ENCODE measurements at regions not wholly inside any gene's neighbourhood (a gene's known extent, or its start where the extent isn't known, plus 50 kb on each side); places are given as distances from the start of the nearest gene placed in this dataset.

DNA sequence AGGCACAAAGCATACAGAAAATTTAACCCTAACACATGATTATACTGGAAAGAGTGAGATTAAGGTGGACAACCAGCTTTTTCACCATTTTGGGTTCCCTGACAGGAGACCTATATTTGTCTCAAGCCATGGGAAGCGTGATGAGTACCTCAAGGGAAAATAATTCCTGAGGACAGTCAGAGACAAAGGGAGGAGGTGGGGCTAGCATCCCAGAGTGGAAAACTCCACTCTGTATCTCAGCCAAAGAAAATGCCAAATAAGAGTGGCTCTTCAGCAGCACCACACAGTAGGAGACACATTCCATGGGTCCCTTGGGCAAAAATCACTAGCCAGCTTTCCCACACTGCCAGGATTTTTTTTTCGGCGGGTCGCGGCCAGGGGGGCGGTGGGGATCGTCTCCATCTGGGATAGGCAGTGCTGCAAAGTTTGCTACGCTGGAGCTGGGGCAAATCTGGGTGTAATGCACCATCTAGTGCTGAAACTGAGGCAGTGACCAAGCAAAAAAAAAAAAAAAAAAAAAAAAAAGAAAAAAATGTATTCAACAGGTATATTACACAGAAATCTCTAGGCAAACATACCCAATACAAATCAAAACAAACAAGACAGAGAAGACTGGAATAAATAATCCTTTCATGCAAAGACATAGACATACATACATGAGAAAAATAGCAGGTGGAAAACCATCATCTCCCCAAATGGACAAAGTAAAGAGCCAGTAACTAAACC, 77.3 kb upstream of the SLC35F1 start:
- FAIRE-seq = no peak
- Histone ChIP-seq H3K27me3 (ENCODE audit: control insufficient read depth, insufficient read depth, low read length) (no peaks in the 10 kb centered on the region), H3K4me3 (ENCODE audit: low read depth, low read length) (no peak overlapping the region), H3K36me3 (ENCODE audit: control insufficient read depth, insufficient read depth, low read length) (no peaks in the 10 kb centered on the region)
- TF ChIP-seq, protein P1, sequence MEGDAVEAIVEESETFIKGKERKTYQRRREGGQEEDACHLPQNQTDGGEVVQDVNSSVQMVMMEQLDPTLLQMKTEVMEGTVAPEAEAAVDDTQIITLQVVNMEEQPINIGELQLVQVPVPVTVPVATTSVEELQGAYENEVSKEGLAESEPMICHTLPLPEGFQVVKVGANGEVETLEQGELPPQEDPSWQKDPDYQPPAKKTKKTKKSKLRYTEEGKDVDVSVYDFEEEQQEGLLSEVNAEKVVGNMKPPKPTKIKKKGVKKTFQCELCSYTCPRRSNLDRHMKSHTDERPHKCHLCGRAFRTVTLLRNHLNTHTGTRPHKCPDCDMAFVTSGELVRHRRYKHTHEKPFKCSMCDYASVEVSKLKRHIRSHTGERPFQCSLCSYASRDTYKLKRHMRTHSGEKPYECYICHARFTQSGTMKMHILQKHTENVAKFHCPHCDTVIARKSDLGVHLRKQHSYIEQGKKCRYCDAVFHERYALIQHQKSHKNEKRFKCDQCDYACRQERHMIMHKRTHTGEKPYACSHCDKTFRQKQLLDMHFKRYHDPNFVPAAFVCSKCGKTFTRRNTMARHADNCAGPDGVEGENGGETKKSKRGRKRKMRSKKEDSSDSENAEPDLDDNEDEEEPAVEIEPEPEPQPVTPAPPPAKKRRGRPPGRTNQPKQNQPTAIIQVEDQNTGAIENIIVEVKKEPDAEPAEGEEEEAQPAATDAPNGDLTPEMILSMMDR (IDR thresholded peaks at IDR 0.05; ENCODE audit: insufficient read depth, low read length, severe bottlenecking) = peak; percentile 53
- peak; percentile 23 for DNase-seq (ENCODE audit: low read depth)

DNA sequence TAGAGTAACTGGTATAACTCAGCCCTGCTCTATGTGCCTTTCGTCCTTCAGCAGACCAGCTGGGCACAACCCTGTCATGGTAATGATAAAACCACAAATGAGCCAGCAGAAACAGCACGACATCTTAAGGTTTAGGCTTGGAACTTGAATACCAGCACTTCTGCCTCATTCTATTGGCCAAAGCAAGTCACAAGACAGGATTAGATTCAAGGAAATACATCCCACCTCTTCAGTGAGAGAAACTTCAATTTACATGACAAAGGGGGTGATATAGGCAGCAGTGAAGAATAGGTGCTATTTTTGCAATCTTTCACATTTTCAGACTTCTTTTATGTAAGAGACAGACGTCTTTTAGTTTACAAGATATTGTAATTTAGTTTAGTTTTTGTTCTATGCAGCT, 69.8 kb upstream of the SLC35F1 start:
- Histone ChIP-seq H3K36me3 (ENCODE audit: control insufficient read depth, insufficient read depth, low read length) (no peaks in the 10 kb centered on the region), H3K4me3 (ENCODE audit: low read depth, low read length) (no peak overlapping the region), H3K27me3 (ENCODE audit: control insufficient read depth, insufficient read depth, low read length) (no peaks in the 10 kb centered on the region)
- FAIRE-seq (no peak), DNase-seq (ENCODE audit: low read depth) (no peak)
- TF ChIP-seq, protein P1 (IDR thresholded peaks at IDR 0.05; ENCODE audit: insufficient read depth, low read length, severe bottlenecking) = no peak

DNA sequence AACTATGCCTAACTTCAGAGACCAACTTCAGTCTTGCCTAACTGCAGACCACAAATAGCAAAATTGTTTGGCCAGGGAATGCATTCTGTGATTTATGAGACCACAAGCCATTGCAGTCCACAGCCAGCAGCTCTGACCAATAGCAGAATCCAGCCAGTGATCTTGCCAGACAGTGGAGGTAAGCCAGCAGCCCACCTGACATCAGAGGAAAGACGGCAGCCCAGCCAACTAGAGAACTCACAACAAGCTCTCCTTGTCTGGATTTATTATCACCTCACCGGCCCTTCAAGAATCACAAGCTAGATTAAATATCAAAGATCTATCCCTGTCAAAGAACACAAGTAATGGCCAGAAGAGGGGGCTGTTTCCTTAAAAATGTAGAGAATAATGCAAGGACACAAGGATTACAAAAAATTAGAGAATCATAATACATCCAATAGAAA, 66.5 kb upstream of the SLC35F1 start:
- Histone ChIP-seq H3K4me3 (ENCODE audit: low read depth, low read length) (no peak overlapping the region), H3K27me3 (ENCODE audit: control insufficient read depth, insufficient read depth, low read length) (no peaks in the 10 kb centered on the region), H3K36me3 (ENCODE audit: control insufficient read depth, insufficient read depth, low read length) (no peaks in the 10 kb centered on the region)
- TF ChIP-seq, protein P1 (IDR thresholded peaks at IDR 0.05; ENCODE audit: insufficient read depth, low read length, severe bottlenecking) = peak; percentile 25
- DNase-seq (ENCODE audit: low read depth) (peak; percentile 48), FAIRE-seq (no peak)

DNA sequence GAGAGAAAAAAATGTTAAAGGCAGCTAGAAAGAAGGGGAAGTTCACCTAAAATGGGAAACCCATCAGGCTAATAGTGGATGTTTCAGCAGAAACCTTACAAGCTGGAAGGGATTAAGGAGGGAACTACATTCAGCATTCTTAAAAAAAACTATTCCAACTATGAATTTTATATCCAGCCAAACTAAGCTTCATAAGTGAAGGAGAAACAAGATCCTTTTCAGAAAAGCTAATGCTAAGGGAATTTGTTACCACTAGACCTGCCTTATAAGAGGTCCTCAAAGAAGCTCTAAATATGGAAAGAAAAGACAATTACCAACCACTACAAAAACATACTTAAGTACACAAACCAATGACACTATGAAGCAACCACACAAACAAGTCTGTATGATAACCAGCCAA, 59.2 kb upstream of the SLC35F1 start:
- H3K4me3 ChIP-seq (ENCODE audit: low read depth, low read length) = no peak overlapping the region
- DNase-seq (ENCODE audit: low read depth) (no peak), FAIRE-seq (no peak)
- TF ChIP-seq, protein P1 (IDR thresholded peaks at IDR 0.05; ENCODE audit: insufficient read depth, low read length, severe bottlenecking) = no peak
- H3K27me3 ChIP-seq (ENCODE audit: control insufficient read depth, insufficient read depth, low read length) = no peaks in the 10 kb centered on the region
- H3K36me3 ChIP-seq (ENCODE audit: control insufficient read depth, insufficient read depth, low read length) = no peaks in the 10 kb centered on the region

DNA sequence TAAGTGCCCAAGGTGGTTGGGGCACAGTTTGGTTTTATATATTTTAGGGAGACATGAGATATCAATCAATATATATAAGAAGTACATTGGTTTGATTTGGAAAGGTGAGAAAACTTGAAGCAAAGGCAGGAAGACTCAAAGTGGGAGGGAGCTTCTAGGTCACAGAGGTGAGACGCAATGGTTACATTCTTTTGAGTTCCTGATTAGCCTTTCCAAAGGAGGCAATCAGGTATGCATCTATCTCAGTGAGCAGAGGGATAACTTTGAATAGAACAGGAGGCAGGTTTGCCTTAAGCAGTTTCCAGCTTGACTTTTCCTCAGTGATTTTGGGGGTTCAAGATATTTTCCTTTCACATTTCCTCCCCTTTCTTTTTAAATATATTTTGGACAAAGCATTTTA, 58.0 kb upstream of the SLC35F1 start:
- no peaks in the 10 kb centered on the region for H3K27me3 ChIP-seq (ENCODE audit: control insufficient read depth, insufficient read depth, low read length)
- no peaks in the 10 kb centered on the region for H3K36me3 ChIP-seq (ENCODE audit: control insufficient read depth, insufficient read depth, low read length)
- no peak for FAIRE-seq
- DNase-seq (ENCODE audit: low read depth) = no peak
- TF ChIP-seq, protein P1 (IDR thresholded peaks at IDR 0.05; ENCODE audit: insufficient read depth, low read length, severe bottlenecking) = no peak
- H3K4me3 ChIP-seq (ENCODE audit: low read depth, low read length) = no peak overlapping the region

Data from bronchial epithelial cell (primary cell).